Suppressor macrophage (primary cell): ENCODE measurements at regions not wholly inside any gene's neighbourhood (a gene's known extent, or its start where the extent isn't known, plus 50 kb on each side); places are given as distances from the start of the nearest gene placed in this dataset.

Experiments
- DNase-seq, 4 experiments: peaks; one replicate each; pipeline ENCODE4 v3.0.0-alpha.2; 2020 to 2022

GRCh38 chr4:67109276-67109675 lies 436.0 kb downstream of the CENPC start:
- DNase-seq, result no peak

GRCh38 chr4:67106861-67107460 lies 438.3 kb downstream of the CENPC start:
- DNase-seq, result no peak

- DNase-seq, result no peak
Observed at GRCh38 chr4:67104145-67104544, 441.2 kb downstream of the CENPC start.

GRCh38 chr4:67103001-67103747 lies 442.1 kb downstream of the CENPC start:
- DNase-seq, result no peak

GRCh38 chr4:67101612-67102011 lies 443.7 kb downstream of the CENPC start:
- no peak for DNase-seq

GRCh38 chr4:67092351-67092750 lies 453.0 kb downstream of the CENPC start:
- DNase-seq, result no peak

- DNase-seq, result no peak
Observed at GRCh38 chr4:67091673-67092072, 453.6 kb downstream of the CENPC start.

- peak; percentile 66 to 81 (median 76) for DNase-seq
Observed at GRCh38 chr4:67087897-67088296, 457.4 kb downstream of the CENPC start.

- DNase-seq, result no peak
Observed at GRCh38 chr4:67084783-67085182, 460.5 kb downstream of the CENPC start.

- no peak for DNase-seq
Observed at GRCh38 chr4:67083496-67083895, 461.8 kb downstream of the CENPC start.

- DNase-seq, result no peak
Observed at GRCh38 chr4:67082746-67083145, 462.6 kb downstream of the CENPC start.

- DNase-seq, result no peak
Observed at GRCh38 chr4:67080046-67080557, 465.2 kb downstream of the CENPC start.

GRCh38 chr4:67071641-67072040 lies 473.7 kb downstream of the CENPC start:
- no peak for DNase-seq

- DNase-seq, result no peak
Observed at GRCh38 chr4:67055319-67055718, 490.0 kb downstream of the CENPC start.

- DNase-seq, result no peak
Observed at GRCh38 chr4:67054896-67055295, 490.4 kb downstream of the CENPC start.

GRCh38 chr4:67052814-67053675 lies 492.3 kb downstream of the CENPC start:
- DNase-seq, result peak in 1 of 4 experiments; percentile 1

GRCh38 chr4:67051000-67051789 lies 494.1 kb downstream of the CENPC start:
- no peak for DNase-seq

GRCh38 chr4:67049446-67049845 lies 495.9 kb downstream of the CENPC start:
- DNase-seq, result no peak

GRCh38 chr4:67048530-67048929 lies 496.8 kb downstream of the CENPC start:
- no peak for DNase-seq

GRCh38 chr4:67040315-67040714 lies 505.0 kb downstream of the CENPC start:
- DNase-seq, result no peak

GRCh38 chr4:67038228-67038566 lies 507.1 kb downstream of the CENPC start:
- no peak for DNase-seq

GRCh38 chr4:67037504-67038227 lies 507.6 kb downstream of the CENPC start:
- no peak for DNase-seq
